ENCODE measurements at regions not wholly inside any gene's neighbourhood (a gene's known extent, or its start where the extent isn't known, plus 50 kb on each side); places are given as distances from the start of the nearest gene placed in this dataset.

DNA sequence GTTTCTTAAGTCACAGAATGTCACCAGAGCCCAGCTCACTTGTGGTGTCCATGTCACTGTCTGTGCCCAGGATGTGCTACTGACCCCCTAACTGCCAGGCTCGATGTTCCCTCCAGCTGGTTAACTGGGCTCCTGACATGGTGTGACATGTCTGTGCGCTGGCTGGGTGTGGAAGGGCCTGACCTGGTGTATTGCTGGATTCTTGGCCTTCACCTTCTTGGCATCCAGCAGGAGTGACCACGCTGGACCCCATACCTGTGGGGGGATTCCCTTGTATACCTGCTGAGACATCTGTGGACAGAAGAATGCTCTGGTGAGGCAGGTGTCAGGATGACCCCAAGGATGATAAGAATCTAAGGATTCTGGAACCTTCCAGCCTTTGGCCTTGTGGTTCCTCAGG lies 1690.1 kb downstream of the TP53TG3F start:
- TF ChIP-seq EZH2 (IDR thresholded peaks at IDR 0.05; ENCODE audit: low read length) = no peak
- TF ChIP-seq, protein P1, sequence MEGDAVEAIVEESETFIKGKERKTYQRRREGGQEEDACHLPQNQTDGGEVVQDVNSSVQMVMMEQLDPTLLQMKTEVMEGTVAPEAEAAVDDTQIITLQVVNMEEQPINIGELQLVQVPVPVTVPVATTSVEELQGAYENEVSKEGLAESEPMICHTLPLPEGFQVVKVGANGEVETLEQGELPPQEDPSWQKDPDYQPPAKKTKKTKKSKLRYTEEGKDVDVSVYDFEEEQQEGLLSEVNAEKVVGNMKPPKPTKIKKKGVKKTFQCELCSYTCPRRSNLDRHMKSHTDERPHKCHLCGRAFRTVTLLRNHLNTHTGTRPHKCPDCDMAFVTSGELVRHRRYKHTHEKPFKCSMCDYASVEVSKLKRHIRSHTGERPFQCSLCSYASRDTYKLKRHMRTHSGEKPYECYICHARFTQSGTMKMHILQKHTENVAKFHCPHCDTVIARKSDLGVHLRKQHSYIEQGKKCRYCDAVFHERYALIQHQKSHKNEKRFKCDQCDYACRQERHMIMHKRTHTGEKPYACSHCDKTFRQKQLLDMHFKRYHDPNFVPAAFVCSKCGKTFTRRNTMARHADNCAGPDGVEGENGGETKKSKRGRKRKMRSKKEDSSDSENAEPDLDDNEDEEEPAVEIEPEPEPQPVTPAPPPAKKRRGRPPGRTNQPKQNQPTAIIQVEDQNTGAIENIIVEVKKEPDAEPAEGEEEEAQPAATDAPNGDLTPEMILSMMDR (optimal IDR thresholded peaks at IDR 0.05 in 1 of 3, IDR thresholded peaks at IDR 0.05 in 1 of 3, conservative IDR thresholded peaks at IDR 0.05 in 1 of 3; ENCODE audit: extremely low read depth in 1 of 3, insufficient read depth in 2 of 3, low read length in 3 of 3) = no peak
- Histone ChIP-seq H3K4me3 (ENCODE audit: control insufficient read depth in 2 of 3, extremely low read depth in 1 of 3, insufficient read depth in 2 of 3, low read depth in 1 of 3, low read length in 3 of 3) (no peak overlapping the region), H3K4me2 (ENCODE audit: control insufficient read depth, extremely low read depth, insufficient read depth, low read depth, low read length) (no peak overlapping the region), H2AFZ (ENCODE audit: control insufficient read depth, low read length) (no peak overlapping the region), H3K36me3 (ENCODE audit: control insufficient read depth in 2 of 2, extremely low read depth in 1 of 2, insufficient read depth in 2 of 2, low read length in 2 of 2) (no peaks in the 10 kb centered on the region), H3K79me2 (ENCODE audit: control insufficient read depth, insufficient read depth, low read length) (no peaks in the 10 kb centered on the region), H3K27me3 (ENCODE audit: control insufficient read depth, extremely low read depth, insufficient read depth, low read length) (no peaks in the 10 kb centered on the region), H3K4me1 (ENCODE audit: control insufficient read depth, extremely low read depth, insufficient read depth, low read length) (no peaks in the 10 kb centered on the region), H3K9me1 (ENCODE audit: control insufficient read depth, extremely low read depth, insufficient read depth, low read length) (no peaks in the 10 kb centered on the region), H4K20me1 (ENCODE audit: control insufficient read depth, extremely low read depth, insufficient read depth, low read length) (no peaks in the 10 kb centered on the region), H3K9ac (ENCODE audit: control insufficient read depth, extremely low read depth, insufficient read depth, low read length) (no peak overlapping the region), H3K9me3 (ENCODE audit: control insufficient read depth, low read depth, low read length) (no peaks in the 10 kb centered on the region), H3K27ac (ENCODE audit: control insufficient read depth, insufficient read depth, low read length) (no peak overlapping the region)
- dilution Hi-C loops (cut with MboI; ENCODE audit: extremely low pct_ligation_motif_present, low sequenced_read_pairs) = no loop called here
- FAIRE-seq = no peak
- DNase-seq (ENCODE audit: low read depth, low spot score) = no peak

DNA sequence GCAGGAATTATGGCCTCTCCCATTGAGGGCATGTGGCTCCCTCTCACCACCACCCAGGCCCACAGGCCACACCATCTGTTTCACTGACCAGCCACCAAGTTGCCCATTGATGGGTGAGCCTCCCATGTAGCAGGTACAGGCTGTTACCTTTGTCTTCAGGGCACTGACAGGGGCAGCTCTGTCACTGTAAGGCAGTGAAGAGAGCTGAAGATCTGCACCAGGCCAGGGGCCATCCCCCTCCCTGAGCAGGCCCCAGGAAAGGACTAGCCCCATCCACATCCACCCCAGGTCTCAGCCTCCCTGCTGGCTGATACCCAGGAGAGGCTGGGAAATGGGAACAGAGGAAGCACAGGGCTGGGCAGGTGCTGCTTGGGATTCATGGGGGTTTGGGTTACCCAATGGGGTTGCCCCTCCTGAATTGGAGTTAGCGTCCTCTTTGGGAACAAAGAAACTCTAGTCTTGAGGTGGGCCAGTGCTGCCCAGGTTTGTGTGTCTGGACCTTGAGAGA lies 1691.4 kb downstream of the TP53TG3F start:
- Histone ChIP-seq H3K4me1 (ENCODE audit: control insufficient read depth, extremely low read depth, insufficient read depth, low read length) (no peaks in the 10 kb centered on the region), H3K9me3 (ENCODE audit: control insufficient read depth, low read depth, low read length) (no peaks in the 10 kb centered on the region), H3K4me3 (ENCODE audit: control insufficient read depth in 2 of 3, extremely low read depth in 1 of 3, insufficient read depth in 2 of 3, low read depth in 1 of 3, low read length in 3 of 3) (no peak overlapping the region), H3K36me3 (ENCODE audit: control insufficient read depth in 2 of 2, extremely low read depth in 1 of 2, insufficient read depth in 2 of 2, low read length in 2 of 2) (no peaks in the 10 kb centered on the region), H3K9ac (ENCODE audit: control insufficient read depth, extremely low read depth, insufficient read depth, low read length) (no peak overlapping the region), H3K79me2 (ENCODE audit: control insufficient read depth, insufficient read depth, low read length) (no peaks in the 10 kb centered on the region), H2AFZ (ENCODE audit: control insufficient read depth, low read length) (no peak overlapping the region), H3K27ac (ENCODE audit: control insufficient read depth, insufficient read depth, low read length) (no peak overlapping the region), H3K9me1 (ENCODE audit: control insufficient read depth, extremely low read depth, insufficient read depth, low read length) (no peaks in the 10 kb centered on the region), H3K4me2 (ENCODE audit: control insufficient read depth, extremely low read depth, insufficient read depth, low read depth, low read length) (no peak overlapping the region), H4K20me1 (ENCODE audit: control insufficient read depth, extremely low read depth, insufficient read depth, low read length) (no peaks in the 10 kb centered on the region), H3K27me3 (ENCODE audit: control insufficient read depth, extremely low read depth, insufficient read depth, low read length) (no peaks in the 10 kb centered on the region)
- dilution Hi-C loops (cut with MboI; ENCODE audit: extremely low pct_ligation_motif_present, low sequenced_read_pairs) = no loop called here
- DNase-seq (ENCODE audit: low read depth, low spot score) (no peak), FAIRE-seq (no peak)
- no peak for TF ChIP-seq EZH2 (IDR thresholded peaks at IDR 0.05; ENCODE audit: low read length)
- TF ChIP-seq, protein P1 (optimal IDR thresholded peaks at IDR 0.05 in 1 of 3, IDR thresholded peaks at IDR 0.05 in 1 of 3, conservative IDR thresholded peaks at IDR 0.05 in 1 of 3; ENCODE audit: extremely low read depth in 1 of 3, insufficient read depth in 2 of 3, low read length in 3 of 3) = no peak

All from keratinocyte (primary cell).